GM23338 (cell line): ENCODE measurements at regions not wholly inside any gene's neighbourhood (a gene's known extent, or its start where the extent isn't known, plus 50 kb on each side); places are given as distances from the start of the nearest gene placed in this dataset.

Source experiments
- ATAC-seq: fragments of 200-7000 bp; cut with Tn5 transposase; 3 replicates; pipeline ENCODE4 v1.9.1; 2020
- DNase-seq: peaks from one replicate; pipeline ENCODE4 v3.0.0-alpha.2; 2015; ENCODE audit warnings: low spot score
- H2AFZ ChIP-seq: fragments of 200-600 bp; sonication (generic); 2 replicates; pipeline ENCODE4 v1.8.0; 2016; ENCODE audit warnings: antibody characterized with exemption, mild to moderate bottlenecking, moderate library complexity
- H3F3A ChIP-seq: fragments of 200-600 bp; sonication (generic); replicated peaks from 2 replicates; pipeline ENCODE4 v1.8.0; 2017; ENCODE audit warnings: antibody characterized with exemption, mixed run types, low read depth
- H3K27ac ChIP-seq: fragments of 200-600 bp; sonication (generic); 2 replicates; pipeline ENCODE4 v1.6.1; 2016; ENCODE audit warnings: low read depth
- H3K27me3 ChIP-seq: fragments of 200-600 bp; sonication (generic); 2 replicates; pipeline ENCODE4 v1.8.0; 2016; ENCODE audit warnings: mild to moderate bottlenecking, mixed run types, moderate library complexity; ENCODE audit not compliant: insufficient read depth
- H3K36me3 ChIP-seq: fragments of 200-600 bp; sonication (generic); 2 replicates; pipeline ENCODE4 v1.8.0; 2016; ENCODE audit warnings: mild to moderate bottlenecking; ENCODE audit not compliant: insufficient read depth
- H3K4me1 ChIP-seq: fragments of 200-600 bp; sonication (generic); 2 replicates; pipeline ENCODE4 v1.8.0; 2016; ENCODE audit warnings: mild to moderate bottlenecking, moderate library complexity; ENCODE audit not compliant: insufficient read depth
- H3K4me2 ChIP-seq: fragments of 200-600 bp; sonication (generic); 2 replicates; pipeline ENCODE4 v1.7.1; 2017; ENCODE audit warnings: mixed run types
- H3K4me3 ChIP-seq: fragments of 200-600 bp; sonication (generic); 2 replicates; pipeline ENCODE4 v1.6.1; 2016; ENCODE audit warnings: mixed run types
- H3K79me2 ChIP-seq: fragments of 200-600 bp; sonication (generic); replicated peaks from 2 replicates; pipeline ENCODE4 v1.8.0; 2017; ENCODE audit warnings: mild to moderate bottlenecking; ENCODE audit not compliant: insufficient read depth
- H3K9me2 ChIP-seq: fragments of 200-600 bp; sonication (generic); 2 replicates; pipeline ENCODE4 v1.8.0; 2017; ENCODE audit not compliant: insufficient read depth
- H4K20me1 ChIP-seq: fragments of 200-600 bp; sonication (generic); replicated peaks from 2 replicates; pipeline ENCODE4 v1.8.0; 2017; ENCODE audit warnings: mild to moderate bottlenecking; ENCODE audit not compliant: insufficient read depth
- H3K27ac Mint-ChIP-seq: 2 replicates; pipeline ENCODE4 v1.8.0; 2020; ENCODE audit warnings: inconsistent platforms, mild to moderate bottlenecking, moderate library complexity, mixed read lengths
- H3K27me3 Mint-ChIP-seq: 3 replicates; pipeline ENCODE4 v1.8.0; 2022; ENCODE audit warnings: low read depth, mild to moderate bottlenecking, moderate library complexity, mixed read lengths, inconsistent platforms; ENCODE audit not compliant: insufficient read depth, poor library complexity
- H3K36me3 Mint-ChIP-seq: 3 replicates; pipeline ENCODE4 v1.8.0; 2021; ENCODE audit warnings: low read depth, mild to moderate bottlenecking, inconsistent platforms, moderate library complexity, mixed read lengths
- H3K4me1 Mint-ChIP-seq: 3 replicates; pipeline ENCODE4 v1.8.0; 2020; ENCODE audit warnings: mild to moderate bottlenecking, inconsistent platforms, mixed read lengths
- H3K4me3 Mint-ChIP-seq: 3 replicates; pipeline ENCODE4 v1.8.0; 2021; ENCODE audit warnings: moderate library complexity, mild to moderate bottlenecking, inconsistent platforms, mixed read lengths
- H3K9me3 Mint-ChIP-seq: 3 replicates; pipeline ENCODE4 v1.8.0; 2020; ENCODE audit warnings: moderate library complexity, mild to moderate bottlenecking, inconsistent platforms, mixed read lengths
- EZH2 ChIP-seq: fragments of 200-600 bp; sonication (generic); IDR thresholded peaks from one replicate; pipeline ENCODE4 v1.8.0; 2017; ENCODE audit warnings: antibody characterized with exemption, mild to moderate bottlenecking, low read depth; ENCODE audit not compliant: unreplicated experiment
- EZH2phosphoT487 ChIP-seq: fragments of 200-600 bp; sonication (generic); IDR thresholded peaks from one replicate; pipeline ENCODE4 v1.8.1; 2018; ENCODE audit warnings: antibody characterized with exemption; ENCODE audit not compliant: unreplicated experiment
- POLR2AphosphoS5 ChIP-seq: IDR thresholded peaks from 2 replicates; pipeline ENCODE4 v1.6.1; 2016; ENCODE audit warnings: antibody characterized with exemption, low read depth
- ZNF114 ChIP-seq: fragments of 250-450 bp; sonication (Bioruptor Pico); IDR thresholded peaks from 2 replicates; pipeline ENCODE4 v1.5.0; 2020; ENCODE audit warnings: mild to moderate bottlenecking, moderate library complexity
- ZNF331 ChIP-seq: fragments of 250-450 bp; sonication (Bioruptor Pico); IDR thresholded peaks from 2 replicates; pipeline ENCODE4 v1.5.0; 2020; ENCODE audit warnings: low read depth, mild to moderate bottlenecking, moderate library complexity
- TF ChIP-seq, protein P1 (sequence below): IDR thresholded peaks from 2 replicates; pipeline ENCODE4 v1.6.1; 2016; ENCODE audit warnings: antibody characterized with exemption
- TF ChIP-seq, protein P2 (sequence below), 2 experiments: fragments of 200-600 bp in 1 of 2; sonication (generic) in 1 of 2; conservative IDR thresholded peaks; 2 replicates each; pipeline versions ENCODE4 v1.5.1 to v1.6.1; 2016 to 2017; ENCODE audit warnings: antibody characterized with exemption in 2 of 2, low read depth in 2 of 2, mild to moderate bottlenecking in 2 of 2, moderate library complexity in 1 of 2

DNA sequence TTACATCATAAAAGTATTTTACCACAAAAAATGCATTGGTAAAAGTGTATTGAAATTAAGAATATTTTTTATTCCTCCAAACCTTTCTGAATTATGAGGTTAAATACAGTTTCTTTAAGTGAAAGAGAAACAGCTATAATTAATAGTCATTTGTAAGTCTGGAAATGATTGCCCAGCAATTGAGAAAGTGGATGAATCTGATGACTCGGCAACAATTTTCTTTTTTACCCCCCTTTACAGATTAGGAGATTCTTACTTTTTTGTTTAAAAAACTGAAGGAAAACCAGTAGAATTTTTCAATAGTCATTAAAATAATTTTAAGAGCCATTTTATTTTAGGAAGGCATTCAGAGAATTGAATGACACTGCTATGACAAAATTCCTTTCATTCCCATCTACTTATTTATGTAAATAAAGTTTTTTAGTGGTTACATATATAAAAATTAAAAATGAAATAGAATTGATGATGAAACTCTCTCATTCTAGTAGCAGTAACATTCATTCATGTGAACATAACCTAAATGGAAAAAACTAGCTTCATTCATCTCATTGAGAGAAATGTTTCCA is 134.1 kb upstream of the PRNP start:
- Mint-ChIP-seq H3K4me3 (no peak overlapping the region), H3K4me1 (peaks cover 9% of the 10 kb centered on the region)
- ATAC-seq: no peak

DNA sequence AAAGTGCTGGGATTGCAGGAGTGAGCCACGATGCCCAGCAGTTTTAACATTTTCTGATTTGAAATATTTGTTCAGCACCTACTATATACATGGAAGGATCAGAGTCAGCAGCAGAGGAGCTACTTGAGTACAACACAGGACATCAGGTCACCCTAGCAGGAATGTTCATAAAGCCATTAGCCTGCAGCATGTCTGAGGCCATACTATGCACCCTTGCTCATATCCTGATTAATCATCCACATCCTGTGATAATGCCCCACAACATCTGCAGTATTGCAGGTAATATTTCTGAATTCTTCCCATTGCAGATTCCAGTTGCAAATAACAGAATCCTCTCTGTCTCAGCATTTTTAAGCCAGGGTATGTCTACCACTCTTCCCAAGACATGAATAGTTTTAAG is 135.5 kb upstream of the PRNP start:
- H3K27ac ChIP-seq: no peak overlapping the region
- no peak overlapping the region for H3K27ac Mint-ChIP-seq
- H3K36me3 Mint-ChIP-seq: no peaks in the 10 kb centered on the region; the same call in 2 of the 3 replicates
- no peaks in the 10 kb centered on the region for H3K9me2 ChIP-seq
- H2AFZ ChIP-seq: no peak overlapping the region
- no peaks in the 10 kb centered on the region for H4K20me1 ChIP-seq
- no peaks in the 10 kb centered on the region for H3K9me3 Mint-ChIP-seq
- no peaks in the 10 kb centered on the region for H3K36me3 ChIP-seq
- H3K4me1 ChIP-seq: peaks cover 14% of the 10 kb centered on the region
- no peaks in the 10 kb centered on the region for H3K27me3 Mint-ChIP-seq
- H3K4me3 ChIP-seq: no peak overlapping the region
- H3F3A ChIP-seq: no peaks in the 10 kb centered on the region
- TF ChIP-seq POLR2AphosphoS5 (no peak), EZH2 (no peak), ZNF114 (CRISPR knock-in tag) (no peak)
- TF ChIP-seq, protein P1, sequence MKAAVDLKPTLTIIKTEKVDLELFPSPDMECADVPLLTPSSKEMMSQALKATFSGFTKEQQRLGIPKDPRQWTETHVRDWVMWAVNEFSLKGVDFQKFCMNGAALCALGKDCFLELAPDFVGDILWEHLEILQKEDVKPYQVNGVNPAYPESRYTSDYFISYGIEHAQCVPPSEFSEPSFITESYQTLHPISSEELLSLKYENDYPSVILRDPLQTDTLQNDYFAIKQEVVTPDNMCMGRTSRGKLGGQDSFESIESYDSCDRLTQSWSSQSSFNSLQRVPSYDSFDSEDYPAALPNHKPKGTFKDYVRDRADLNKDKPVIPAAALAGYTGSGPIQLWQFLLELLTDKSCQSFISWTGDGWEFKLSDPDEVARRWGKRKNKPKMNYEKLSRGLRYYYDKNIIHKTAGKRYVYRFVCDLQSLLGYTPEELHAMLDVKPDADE: no peak
- TF ChIP-seq, protein P2, sequence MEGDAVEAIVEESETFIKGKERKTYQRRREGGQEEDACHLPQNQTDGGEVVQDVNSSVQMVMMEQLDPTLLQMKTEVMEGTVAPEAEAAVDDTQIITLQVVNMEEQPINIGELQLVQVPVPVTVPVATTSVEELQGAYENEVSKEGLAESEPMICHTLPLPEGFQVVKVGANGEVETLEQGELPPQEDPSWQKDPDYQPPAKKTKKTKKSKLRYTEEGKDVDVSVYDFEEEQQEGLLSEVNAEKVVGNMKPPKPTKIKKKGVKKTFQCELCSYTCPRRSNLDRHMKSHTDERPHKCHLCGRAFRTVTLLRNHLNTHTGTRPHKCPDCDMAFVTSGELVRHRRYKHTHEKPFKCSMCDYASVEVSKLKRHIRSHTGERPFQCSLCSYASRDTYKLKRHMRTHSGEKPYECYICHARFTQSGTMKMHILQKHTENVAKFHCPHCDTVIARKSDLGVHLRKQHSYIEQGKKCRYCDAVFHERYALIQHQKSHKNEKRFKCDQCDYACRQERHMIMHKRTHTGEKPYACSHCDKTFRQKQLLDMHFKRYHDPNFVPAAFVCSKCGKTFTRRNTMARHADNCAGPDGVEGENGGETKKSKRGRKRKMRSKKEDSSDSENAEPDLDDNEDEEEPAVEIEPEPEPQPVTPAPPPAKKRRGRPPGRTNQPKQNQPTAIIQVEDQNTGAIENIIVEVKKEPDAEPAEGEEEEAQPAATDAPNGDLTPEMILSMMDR (conservative IDR thresholded peaks at IDR 0.05; ENCODE audit: low read depth in 2 of 2): no peak
- no peaks in the 10 kb centered on the region for H3K79me2 ChIP-seq
- H3K4me2 ChIP-seq: no peak overlapping the region
- no peaks in the 10 kb centered on the region for H3K27me3 ChIP-seq
- no peak overlapping the region for H3K4me3 Mint-ChIP-seq
- H3K4me1 Mint-ChIP-seq: peaks cover 24% of the 10 kb centered on the region
- ATAC-seq: no peak
- DNase-seq: no peak

More for the DNA sequence above, 134.1 kb upstream of the PRNP start:
- Histone ChIP-seq H3K4me1 (peaks cover 7% of the 10 kb centered on the region), H3K4me2 (no peak overlapping the region), H3F3A (no peaks in the 10 kb centered on the region), H3K4me3 (no peak overlapping the region), H3K27ac (no peak overlapping the region), H4K20me1 (no peaks in the 10 kb centered on the region), H2AFZ (no peak overlapping the region), H3K27me3 (no peaks in the 10 kb centered on the region), H3K36me3 (no peaks in the 10 kb centered on the region), H3K79me2 (no peaks in the 10 kb centered on the region), H3K9me2 (no peaks in the 10 kb centered on the region)
- no peak overlapping the region for H3K27ac Mint-ChIP-seq
- H3K27me3 Mint-ChIP-seq: no peaks in the 10 kb centered on the region
- no peaks in the 10 kb centered on the region for H3K9me3 Mint-ChIP-seq
- DNase-seq: no peak
- no peak for TF ChIP-seq EZH2
- no peaks in the 10 kb centered on the region; the same call in 2 of the 3 replicates for H3K36me3 Mint-ChIP-seq

DNA sequence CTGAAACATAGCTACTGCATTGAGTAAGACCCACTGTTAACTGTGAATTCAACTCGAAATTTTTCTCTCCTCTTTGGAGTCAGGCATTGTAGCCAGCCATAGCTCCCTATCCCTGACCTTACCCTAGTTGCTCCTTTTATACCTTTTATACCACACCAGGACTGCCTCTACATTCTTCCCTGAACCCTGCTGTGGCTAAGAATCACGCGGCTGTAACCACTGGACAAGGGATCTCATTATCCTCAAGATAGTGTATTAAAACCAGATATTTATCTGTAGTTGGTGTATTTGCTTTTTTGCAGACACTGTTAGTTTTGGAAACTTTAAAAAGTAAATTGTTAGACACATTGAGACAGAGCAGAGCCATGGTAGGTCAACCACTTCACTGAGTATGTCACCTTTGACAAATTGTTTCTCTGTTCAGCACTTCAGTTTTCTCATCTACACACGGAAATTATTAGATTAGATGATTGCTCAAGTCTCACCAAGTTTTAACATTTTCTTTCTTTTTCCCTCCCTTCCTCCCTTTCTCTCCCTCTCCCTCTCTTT is 136.5 kb upstream of the PRNP start:
- H3K27me3 ChIP-seq: no peaks in the 10 kb centered on the region
- no peaks in the 10 kb centered on the region; the same call in 2 of the 3 replicates for H3K36me3 Mint-ChIP-seq
- no peak overlapping the region for H3K27ac ChIP-seq
- DNase-seq (no peak), ATAC-seq (no peak)
- no peaks in the 10 kb centered on the region for H3K79me2 ChIP-seq
- H3K9me3 Mint-ChIP-seq: no peaks in the 10 kb centered on the region
- no peaks in the 10 kb centered on the region for H4K20me1 ChIP-seq
- H3K27me3 Mint-ChIP-seq: no peaks in the 10 kb centered on the region
- H3F3A ChIP-seq: no peaks in the 10 kb centered on the region
- H3K4me3 ChIP-seq: no peak overlapping the region
- H3K27ac Mint-ChIP-seq: no peak overlapping the region; the same call in 1 of the 2 replicates
- peaks cover 29% of the 10 kb centered on the region for H3K4me1 Mint-ChIP-seq
- no peak overlapping the region for H3K4me2 ChIP-seq
- H3K4me3 Mint-ChIP-seq: no peak overlapping the region
- peaks cover 14% of the 10 kb centered on the region for H3K4me1 ChIP-seq
- H3K36me3 ChIP-seq: no peaks in the 10 kb centered on the region
- H2AFZ ChIP-seq: no peak overlapping the region
- H3K9me2 ChIP-seq: no peaks in the 10 kb centered on the region
- TF ChIP-seq EZH2phosphoT487 (no peak), ZNF331 (CRISPR knock-in tag) (no peak), ZNF114 (CRISPR knock-in tag) (no peak)
